Parathyroid adenoma (tissue), 2 donors: ENCODE measurements at regions not wholly inside any gene's neighbourhood (a gene's known extent, or its start where the extent isn't known, plus 50 kb on each side); places are given as distances from the start of the nearest gene placed in this dataset.

Experiments used
- H2AFZ ChIP-seq: fragments of 300-600 bp; sonication (generic); one replicate; pipeline ENCODE4 v1.7.0; 2017; ENCODE audit warnings: antibody characterized with exemption, mild to moderate bottlenecking
- H3K27ac ChIP-seq: fragments of 300-600 bp; sonication (generic); one replicate; pipeline ENCODE4 v1.7.0; 2017
- H3K27me3 ChIP-seq: fragments of 300-600 bp; sonication (generic); one replicate; pipeline ENCODE4 v1.7.0; 2017; ENCODE audit warnings: low read length; ENCODE audit not compliant: control insufficient read depth, insufficient read depth
- H3K36me3 ChIP-seq: fragments of 300-600 bp; sonication (generic); one replicate; pipeline ENCODE4 v1.7.0; 2017; ENCODE audit warnings: low read length; ENCODE audit not compliant: control insufficient read depth, insufficient read depth
- H3K4me1 ChIP-seq: fragments of 300-600 bp; sonication (generic); one replicate; pipeline ENCODE4 v1.7.0; 2017; ENCODE audit warnings: control low read depth
- H3K4me2 ChIP-seq: fragments of 300-600 bp; sonication (generic); one replicate; pipeline ENCODE4 v1.7.0; 2017; ENCODE audit warnings: low read length
- H3K4me3 ChIP-seq: fragments of 300-600 bp; sonication (generic); one replicate; pipeline ENCODE4 v1.7.0; 2017; ENCODE audit warnings: low read depth, low read length
- H3K79me2 ChIP-seq: fragments of 300-600 bp; sonication (generic); one replicate; pipeline ENCODE4 v1.7.0; 2017; ENCODE audit warnings: control low read depth
- H3K9ac ChIP-seq: fragments of 300-600 bp; sonication (generic); one replicate; pipeline ENCODE4 v1.7.0; 2017; ENCODE audit warnings: mild to moderate bottlenecking
- H3K9me3 ChIP-seq: fragments of 300-600 bp; sonication (generic); one replicate; pipeline ENCODE4 v1.7.0; 2017; ENCODE audit warnings: low read length; ENCODE audit not compliant: control insufficient read depth
- CTCF ChIP-seq: fragments of 300-600 bp; sonication (generic); IDR thresholded peaks from one replicate; pipeline ENCODE4 v1.7.0; 2017; ENCODE audit warnings: antibody characterized with exemption, mild to moderate bottlenecking
- donor health status: primary hyperparathyroidism.

DNA sequence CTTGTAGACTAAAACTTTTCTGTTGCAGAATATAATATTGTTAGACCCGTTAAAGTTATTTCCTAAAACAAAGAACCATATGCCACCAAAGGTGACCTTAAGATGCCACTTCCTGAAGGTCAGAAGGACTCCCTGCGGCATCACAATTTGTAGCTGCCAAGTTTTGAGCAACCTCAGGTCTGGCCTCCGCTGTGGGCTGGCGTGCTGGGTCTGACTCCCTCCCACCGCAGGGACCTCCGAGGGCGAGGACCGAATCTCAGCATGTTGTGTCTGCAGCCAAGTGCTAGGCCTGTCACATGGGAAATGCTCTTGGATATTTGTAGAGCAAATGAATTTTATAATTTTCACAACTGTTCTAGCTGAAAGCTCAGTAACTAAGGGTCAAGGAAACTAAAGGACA is 285.9 kb downstream of the NDUFA10 start:
- H2AFZ ChIP-seq: no peak overlapping the region
- H3K79me2 ChIP-seq: no peaks in the 10 kb centered on the region
- H3K4me2 ChIP-seq: no peak overlapping the region
- TF ChIP-seq CTCF: no peak
- no peaks in the 10 kb centered on the region for H3K36me3 ChIP-seq
- no peak overlapping the region for H3K27ac ChIP-seq
- H3K27me3 ChIP-seq: no peaks in the 10 kb centered on the region
- H3K4me3 ChIP-seq: no peak overlapping the region
- H3K9ac ChIP-seq: no peak overlapping the region
- H3K4me1 ChIP-seq: no peaks in the 10 kb centered on the region
- no peaks in the 10 kb centered on the region for H3K9me3 ChIP-seq

DNA sequence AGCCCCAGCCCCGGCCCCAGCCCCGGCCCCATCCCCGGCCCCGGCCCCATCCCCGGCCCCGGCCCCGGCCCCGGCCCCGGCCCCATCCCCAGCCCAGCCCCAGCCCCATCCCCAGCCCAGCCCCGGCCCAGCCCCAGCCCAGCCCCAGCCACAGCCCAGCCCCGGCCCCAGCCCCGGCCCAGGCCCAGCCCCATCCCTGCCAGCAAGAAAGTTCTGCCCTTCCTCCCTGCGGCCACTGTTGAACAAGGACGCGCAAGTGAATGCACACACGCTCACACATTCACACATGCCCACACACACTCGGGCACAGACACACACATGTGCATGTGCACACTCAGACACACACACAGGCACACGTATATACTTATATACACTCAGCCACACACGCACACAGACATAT is 287.0 kb downstream of the NDUFA10 start:
- Histone ChIP-seq H3K4me2 (no peak overlapping the region), H3K27ac (no peak overlapping the region), H3K4me1 (no peaks in the 10 kb centered on the region), H3K27me3 (no peaks in the 10 kb centered on the region), H3K36me3 (no peaks in the 10 kb centered on the region), H2AFZ (no peak overlapping the region), H3K79me2 (no peaks in the 10 kb centered on the region), H3K9ac (no peak overlapping the region), H3K4me3 (no peak overlapping the region), H3K9me3 (no peaks in the 10 kb centered on the region)
- TF ChIP-seq CTCF: no peak

- no peak overlapping the region for H3K9ac ChIP-seq
- no peaks in the 10 kb centered on the region for H3K79me2 ChIP-seq
- no peak overlapping the region for H3K4me2 ChIP-seq
- H3K4me3 ChIP-seq: no peak overlapping the region
- no peaks in the 10 kb centered on the region for H3K4me1 ChIP-seq
- no peaks in the 10 kb centered on the region for H3K27me3 ChIP-seq
- no peaks in the 10 kb centered on the region for H3K36me3 ChIP-seq
- TF ChIP-seq CTCF: no peak
- H3K27ac ChIP-seq: no peak overlapping the region
- no peak overlapping the region for H2AFZ ChIP-seq
- H3K9me3 ChIP-seq: no peaks in the 10 kb centered on the region
Measured at GRCh38 chr2:239737144-239737463, 288.0 kb downstream of the NDUFA10 start.

DNA sequence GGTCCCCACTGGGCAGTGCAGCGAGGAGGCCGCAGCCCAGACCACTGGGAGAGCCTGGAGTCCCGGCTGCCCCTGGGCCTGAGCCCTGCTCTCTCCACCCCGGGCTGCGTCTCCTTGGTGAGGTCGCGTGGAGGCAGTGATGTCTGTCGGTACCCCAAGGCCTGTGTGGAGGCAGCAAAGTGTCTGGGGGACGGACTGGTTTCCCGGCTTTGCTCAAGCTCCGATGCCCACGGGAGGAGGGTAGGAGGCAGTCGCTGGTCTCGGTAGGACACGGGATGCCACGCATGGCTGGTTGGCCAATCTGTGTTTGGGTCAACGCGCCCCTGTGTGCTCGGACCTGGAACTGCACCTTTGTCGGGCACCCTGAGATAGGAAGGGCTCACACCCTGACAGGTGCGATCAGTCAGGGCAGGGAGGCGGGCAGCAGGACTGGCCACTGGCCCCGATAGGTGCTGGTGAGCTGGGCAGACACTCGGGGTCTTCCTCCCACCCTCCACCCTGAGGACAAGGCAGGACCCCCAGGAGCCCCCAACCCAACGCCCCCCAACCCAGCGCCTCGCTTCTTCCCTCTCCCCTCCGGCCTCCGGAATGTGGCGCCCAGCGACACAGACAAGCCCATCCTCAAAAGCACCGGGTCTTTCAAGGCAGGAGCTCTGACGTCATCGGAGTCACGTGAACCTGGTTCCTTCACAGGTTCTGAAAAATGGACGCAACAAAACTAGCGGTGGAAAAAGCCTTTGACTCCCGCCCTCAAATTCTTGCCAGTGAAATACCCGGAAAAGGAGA is 288.6 kb downstream of the NDUFA10 start:
- no peak overlapping the region for H3K27ac ChIP-seq
- no peak overlapping the region for H2AFZ ChIP-seq
- H3K4me2 ChIP-seq: no peak overlapping the region
- no peak for TF ChIP-seq CTCF
- no peaks in the 10 kb centered on the region for H3K9me3 ChIP-seq
- H3K79me2 ChIP-seq: no peaks in the 10 kb centered on the region
- H3K36me3 ChIP-seq: no peaks in the 10 kb centered on the region
- H3K9ac ChIP-seq: no peak overlapping the region
- H3K27me3 ChIP-seq: no peaks in the 10 kb centered on the region
- no peaks in the 10 kb centered on the region for H3K4me1 ChIP-seq
- no peak overlapping the region for H3K4me3 ChIP-seq

GRCh38 chr2:239735829-239736357 is 289.2 kb downstream of the NDUFA10 start:
- H3K36me3 ChIP-seq: no peaks in the 10 kb centered on the region
- H3K27ac ChIP-seq: no peak overlapping the region
- H3K4me2 ChIP-seq: no peak overlapping the region
- no peaks in the 10 kb centered on the region for H3K4me1 ChIP-seq
- H3K9me3 ChIP-seq: no peaks in the 10 kb centered on the region
- no peak for TF ChIP-seq CTCF
- no peaks in the 10 kb centered on the region for H3K27me3 ChIP-seq
- no peak overlapping the region for H3K9ac ChIP-seq
- no peaks in the 10 kb centered on the region for H3K79me2 ChIP-seq
- H3K4me3 ChIP-seq: no peak overlapping the region
- no peak overlapping the region for H2AFZ ChIP-seq
